ENCODE measurements at regions not wholly inside any gene's neighbourhood (a gene's known extent, or its start where the extent isn't known, plus 50 kb on each side); places are given as distances from the start of the nearest gene placed in this dataset.

DNA sequence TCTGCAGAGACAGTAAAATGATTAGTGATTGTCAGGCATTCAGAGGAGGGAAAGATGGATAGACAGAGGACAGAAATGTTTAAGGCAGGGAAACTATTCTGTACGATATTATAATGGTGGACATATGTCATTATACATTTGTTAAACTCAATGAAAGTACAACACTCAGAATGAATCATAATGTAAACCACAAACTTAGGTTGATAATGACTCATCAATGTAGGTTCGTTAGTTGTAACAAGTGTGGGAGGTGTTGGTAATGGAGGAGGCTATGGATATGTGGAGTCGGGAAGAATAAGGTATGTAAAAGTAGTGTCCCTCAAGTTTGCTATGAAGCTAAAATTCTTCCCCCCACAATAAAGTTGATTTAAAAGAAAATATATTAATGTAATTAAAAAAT lies 455.0 kb downstream of the BRINP3 start:
- TF ChIP-seq POLR2A (IDR thresholded peaks at IDR 0.05) (no peak), CTCF (IDR thresholded peaks at IDR 0.05) (no peak)

All from right lobe of liver (tissue), 4 donors.